CD4-positive, alpha-beta T cell (primary cell): ENCODE measurements at regions not wholly inside any gene's neighbourhood (a gene's known extent, or its start where the extent isn't known, plus 50 kb on each side); places are given as distances from the start of the nearest gene placed in this dataset.

Source experiments
- ATAC-seq: fragments of 200-7000 bp; cut with Tn5 transposase; one replicate; pipeline ENCODE4 v1.10.0; 2022; ENCODE audit warnings: mild to moderate bottlenecking; ENCODE audit not compliant: poor library complexity
- CTCF ChIA-PET: fragments of 350-600 bp; sonication (Branson Sonifier 250); formaldehyde crosslinking; loops from one replicate; lab custom pipeline; 2021; ENCODE audit warnings: antibody characterized with exemption, inconsistent platforms; lab: Charles Lee
- POLR2A ChIA-PET: fragments of 350-600 bp; sonication (Branson Sonifier 250); formaldehyde crosslinking; loops from one replicate; lab custom pipeline; 2021; ENCODE audit warnings: antibody characterized with exemption, inconsistent platforms; lab: Charles Lee
- DNase-seq, 14 experiments: peaks; one replicate each; pipeline ENCODE4 v3.0.0-alpha.2; 2013 to 2020; ENCODE audit warnings: mixed read lengths in 2 of 14
- H3K27ac ChIP-seq, 2 donors: one replicate each; pipeline versions ENCODE4 v1.5.1 to v1.7.0; 2013; ENCODE audit warnings: low read length in 2 of 2, low read depth in 1 of 2, mild to moderate bottlenecking in 1 of 2
- H3K27me3 ChIP-seq, 2 experiments: 1 replicate in 1 of 2; 2 replicates in 1 of 2; pipeline versions ENCODE4 v1.6.1 to v1.7.0; 2013; ENCODE audit warnings: low read length in 2 of 2, control low read depth in 1 of 2, mild to moderate bottlenecking in 1 of 2, moderate library complexity in 1 of 2; ENCODE audit not compliant: insufficient read depth in 2 of 2, control insufficient read depth in 1 of 2
- H3K36me3 ChIP-seq: one replicate; pipeline ENCODE4 v1.6.1; 2013; ENCODE audit warnings: low read length, control low read depth; ENCODE audit not compliant: insufficient read depth
- H3K4me1 ChIP-seq: one replicate; pipeline ENCODE4 v1.6.1; 2013; ENCODE audit warnings: low read length, control low read depth; ENCODE audit not compliant: insufficient read depth
- H3K4me3 ChIP-seq: one replicate; pipeline ENCODE4 v1.5.1; 2013; ENCODE audit warnings: mild to moderate bottlenecking, low read length, moderate library complexity
- H3K9me3 ChIP-seq, 2 experiments: 1 replicate in 1 of 2; 2 replicates in 1 of 2; pipeline versions ENCODE4 v1.6.1 to v1.7.0; 2013; ENCODE audit warnings: low read length in 2 of 2, mild to moderate bottlenecking in 2 of 2, control low read depth in 1 of 2, moderate library complexity in 1 of 2; ENCODE audit not compliant: control insufficient read depth in 1 of 2, insufficient read depth in 1 of 2
- H3K27ac Mint-ChIP-seq: one replicate; pipeline ENCODE4 v1.8.0; 2020; ENCODE audit warnings: mixed read lengths
- H3K27me3 Mint-ChIP-seq: one replicate; pipeline ENCODE4 v1.8.0; 2021; ENCODE audit warnings: mixed read lengths
- H3K36me3 Mint-ChIP-seq: one replicate; pipeline ENCODE4 v1.8.0; 2021; ENCODE audit warnings: low read depth, mixed read lengths
- H3K4me1 Mint-ChIP-seq: one replicate; pipeline ENCODE4 v1.8.0; 2021; ENCODE audit warnings: low read depth, mixed read lengths
- H3K4me3 Mint-ChIP-seq: one replicate; pipeline ENCODE4 v1.8.0; 2020; ENCODE audit warnings: mild to moderate bottlenecking, mixed read lengths
- H3K9me3 Mint-ChIP-seq: one replicate; pipeline ENCODE4 v1.8.0; 2020; ENCODE audit warnings: mixed read lengths
- intact Hi-C, 2 experiments: fragments of 100-400 bp; cut with DNase I in 1 of 2; cut with micrococcal nuclease in 1 of 2; formaldehyde crosslinking; loops; one replicate each; pipeline versions ENCODE4 v1.15.1 to v1.9.0; 2023 to 2025; cut with DNase I, micrococcal nuclease
- TF ChIP-seq, protein P1 (sequence below): fragments of 200-600 bp; IDR thresholded peaks from one replicate; pipeline ENCODE4 v1.8.0; 2022; ENCODE audit warnings: antibody characterized with exemption, mild to moderate bottlenecking

DNA sequence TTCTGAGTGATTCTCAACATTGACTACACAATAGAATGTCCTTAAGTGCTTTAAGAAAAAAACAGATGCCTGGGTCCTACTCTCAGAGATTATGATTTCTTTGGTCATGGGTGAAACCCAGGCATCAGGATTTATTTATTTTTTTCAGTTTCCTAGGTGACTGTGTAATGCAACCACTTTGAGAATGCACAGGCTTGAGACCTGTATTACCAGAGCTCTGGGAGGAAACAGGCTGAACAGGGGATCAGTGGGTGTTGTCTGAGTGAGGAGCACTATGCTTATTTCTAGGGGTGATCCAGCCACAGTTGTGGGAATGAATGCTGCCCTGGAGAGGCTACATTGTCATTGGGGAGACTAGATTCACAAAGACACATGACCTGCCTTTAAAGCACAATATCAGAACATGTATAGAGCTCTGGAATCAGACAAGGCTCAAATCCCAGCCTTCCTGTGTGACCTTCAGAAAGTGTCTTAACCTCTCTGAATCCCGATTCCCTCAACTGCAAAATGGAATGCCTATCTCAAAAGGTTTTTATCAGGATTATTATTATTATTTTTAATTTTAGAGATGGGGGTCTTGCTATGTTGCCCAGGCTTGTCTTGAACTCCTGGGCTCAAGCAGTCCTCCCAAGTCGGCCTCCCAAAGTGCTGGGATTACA lies 61.6 kb upstream of the PRPS1 start:
- Mint-ChIP-seq H3K36me3 (no peaks in the 10 kb centered on the region), H3K4me1 (no peaks in the 10 kb centered on the region), H3K4me3 (no peak overlapping the region), H3K9me3 (no peaks in the 10 kb centered on the region), H3K27me3 (no peaks in the 10 kb centered on the region), H3K27ac (no peak overlapping the region)
- CTCF ChIA-PET, result no interaction called here
- Histone ChIP-seq H3K27me3 (peaks cover 0 to 3% of the 10 kb centered on the region in 2 experiments), H3K4me1 (no peaks in the 10 kb centered on the region), H3K9me3 (no peaks in the 10 kb centered on the region), H3K36me3 (no peaks in the 10 kb centered on the region), H3K4me3 (no peak overlapping the region), H3K27ac (no peak overlapping the region)
- TF ChIP-seq, protein P1, sequence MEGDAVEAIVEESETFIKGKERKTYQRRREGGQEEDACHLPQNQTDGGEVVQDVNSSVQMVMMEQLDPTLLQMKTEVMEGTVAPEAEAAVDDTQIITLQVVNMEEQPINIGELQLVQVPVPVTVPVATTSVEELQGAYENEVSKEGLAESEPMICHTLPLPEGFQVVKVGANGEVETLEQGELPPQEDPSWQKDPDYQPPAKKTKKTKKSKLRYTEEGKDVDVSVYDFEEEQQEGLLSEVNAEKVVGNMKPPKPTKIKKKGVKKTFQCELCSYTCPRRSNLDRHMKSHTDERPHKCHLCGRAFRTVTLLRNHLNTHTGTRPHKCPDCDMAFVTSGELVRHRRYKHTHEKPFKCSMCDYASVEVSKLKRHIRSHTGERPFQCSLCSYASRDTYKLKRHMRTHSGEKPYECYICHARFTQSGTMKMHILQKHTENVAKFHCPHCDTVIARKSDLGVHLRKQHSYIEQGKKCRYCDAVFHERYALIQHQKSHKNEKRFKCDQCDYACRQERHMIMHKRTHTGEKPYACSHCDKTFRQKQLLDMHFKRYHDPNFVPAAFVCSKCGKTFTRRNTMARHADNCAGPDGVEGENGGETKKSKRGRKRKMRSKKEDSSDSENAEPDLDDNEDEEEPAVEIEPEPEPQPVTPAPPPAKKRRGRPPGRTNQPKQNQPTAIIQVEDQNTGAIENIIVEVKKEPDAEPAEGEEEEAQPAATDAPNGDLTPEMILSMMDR, result no peak
- POLR2A ChIA-PET, result interaction anchor here (0.8 kb wide), 1 partner anchor 61 kb away, joined by 4 read pairs; the partner anchor contains the start of gene PRPS1
- intact Hi-C loops, result no loop called here
- ATAC-seq, result no peak
- no peak for DNase-seq

GRCh38 chrX:107567370-107567769 lies 60.9 kb upstream of the PRPS1 start:
- no peak overlapping the region for H3K27ac ChIP-seq
- Mint-ChIP-seq H3K9me3 (no peaks in the 10 kb centered on the region), H3K36me3 (no peaks in the 10 kb centered on the region), H3K27me3 (no peaks in the 10 kb centered on the region), H3K27ac (no peak overlapping the region), H3K4me3 (no peak overlapping the region), H3K4me1 (no peaks in the 10 kb centered on the region)
- TF ChIP-seq, protein P1, result no peak
- no peak overlapping the region for H3K4me3 ChIP-seq
- ATAC-seq (no peak), DNase-seq (no peak)
- peaks cover 0 to 3% of the 10 kb centered on the region in 2 experiments for H3K27me3 ChIP-seq
- CTCF ChIA-PET, result no interaction called here
- POLR2A ChIA-PET, result no interaction called here
- H3K9me3 ChIP-seq, result no peaks in the 10 kb centered on the region
- no peaks in the 10 kb centered on the region for H3K4me1 ChIP-seq
- no peaks in the 10 kb centered on the region for H3K36me3 ChIP-seq
- intact Hi-C loops, result no loop called here

DNA sequence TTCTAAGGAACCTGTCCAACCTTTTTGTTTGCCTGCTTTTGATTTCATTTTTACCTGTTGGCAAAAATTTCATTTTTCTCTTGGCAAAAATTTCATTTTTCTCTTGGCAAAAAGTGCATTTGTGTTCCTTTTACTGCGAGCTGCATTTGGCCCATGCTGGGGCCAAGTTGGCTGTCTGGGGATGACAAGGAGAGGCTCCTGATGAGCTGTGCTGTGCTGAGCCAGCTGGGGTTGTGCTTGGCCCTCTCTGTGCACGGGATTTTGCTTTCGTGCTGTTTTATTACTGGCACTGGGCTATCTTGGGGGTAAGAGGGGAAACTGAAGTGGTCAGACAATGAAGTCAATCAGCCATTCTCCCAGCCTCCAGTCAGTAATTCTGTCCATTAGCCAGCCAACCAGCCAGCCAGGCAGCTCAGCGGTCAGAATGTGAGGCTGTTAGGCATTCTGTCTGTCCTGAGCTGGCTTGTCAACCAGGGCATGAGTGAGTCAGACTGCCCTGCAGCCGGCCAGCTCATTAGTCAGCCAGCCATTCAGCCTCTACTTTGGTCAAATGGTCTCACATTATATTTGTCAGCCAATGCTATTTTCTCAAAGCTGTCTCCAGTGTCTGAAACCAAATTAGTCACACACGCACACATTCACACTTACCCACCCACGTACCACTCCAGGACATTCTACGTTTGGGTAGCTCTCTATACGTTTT lies 56.9 kb upstream of the PRPS1 start:
- DNase-seq (no peak), ATAC-seq (no peak)
- Histone ChIP-seq H3K27me3 (no peaks in the 10 kb centered on the region), H3K27ac (no peak overlapping the region), H3K9me3 (no peaks in the 10 kb centered on the region), H3K36me3 (no peaks in the 10 kb centered on the region), H3K4me1 (no peaks in the 10 kb centered on the region), H3K4me3 (no peak overlapping the region)
- Mint-ChIP-seq H3K4me3 (no peak overlapping the region), H3K9me3 (no peaks in the 10 kb centered on the region), H3K36me3 (no peaks in the 10 kb centered on the region), H3K27me3 (no peaks in the 10 kb centered on the region), H3K4me1 (no peaks in the 10 kb centered on the region), H3K27ac (no peak overlapping the region)
- intact Hi-C loops, result no loop called here
- CTCF ChIA-PET, result no interaction called here
- POLR2A ChIA-PET, result no interaction called here
- TF ChIP-seq, protein P1, result no peak
